RPMI7951 (cell line): ENCODE measurements at regions not wholly inside any gene's neighbourhood (a gene's known extent, or its start where the extent isn't known, plus 50 kb on each side); places are given as distances from the start of the nearest gene placed in this dataset.
"Not testable (repeated sequence)": the region's sequence is repeated elsewhere in the genome, so short reads cannot be mapped to it uniquely, and the experiment has no call there.

Experiments
- DNase-seq: peaks from one replicate; pipeline ENCODE4 v3.0.0-alpha.2; 2012; ENCODE audit warnings: low read depth

DNA sequence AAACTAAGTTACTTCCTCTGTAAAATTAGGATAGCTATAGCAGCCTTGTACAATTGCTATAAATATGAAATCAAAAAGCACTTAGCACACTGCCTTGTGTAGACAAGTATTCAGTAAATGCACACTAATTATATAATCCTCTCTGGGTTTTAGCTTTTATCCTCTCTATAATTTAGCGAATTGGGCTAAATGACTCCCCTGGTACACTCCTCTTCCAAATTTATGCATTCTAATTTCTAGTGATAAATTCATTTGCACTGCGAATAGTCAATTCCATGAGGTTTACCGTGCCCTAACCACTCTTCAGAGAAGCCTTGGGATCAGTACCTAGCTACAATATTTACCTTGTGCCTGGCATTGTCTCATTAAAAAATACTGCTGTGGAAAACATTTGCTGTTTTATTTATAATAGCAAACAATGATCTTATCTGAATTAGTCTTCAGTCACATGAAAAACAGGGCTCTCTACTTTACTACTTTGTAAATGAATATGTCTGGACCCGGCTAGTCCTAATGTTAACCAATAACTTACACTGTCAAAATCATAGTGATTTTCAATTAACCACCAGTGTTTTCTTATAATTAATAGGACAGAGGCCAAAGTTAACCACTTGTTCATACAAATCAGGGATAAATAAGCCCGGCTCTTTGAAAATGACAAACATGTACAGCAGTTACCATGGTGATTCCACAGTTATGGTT lies 577.9 kb downstream of the IPMK start:
- no peak for DNase-seq

DNA sequence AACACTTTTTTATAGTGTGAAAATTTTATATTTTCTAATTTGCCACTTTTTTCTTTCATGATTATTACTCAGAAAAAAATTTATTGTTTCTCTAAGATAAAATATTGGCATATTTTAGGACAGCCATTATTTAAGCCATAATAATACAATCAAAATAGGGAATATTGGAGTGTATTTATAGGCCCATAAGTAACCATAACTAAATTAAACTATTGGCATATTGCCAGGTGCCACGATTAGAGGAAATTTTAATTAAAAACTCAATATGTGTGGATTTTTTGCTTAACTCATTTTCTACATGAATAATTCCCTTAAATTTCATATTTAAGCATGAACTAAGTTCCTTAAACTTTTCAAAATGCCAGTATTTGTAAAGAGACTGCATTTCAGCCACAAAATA lies 587.8 kb downstream of the IPMK start:
- no peak for DNase-seq

- DNase-seq: no peak
These were observed 592.6 kb downstream of the IPMK start for GRCh38 chr10:57675125-57675524.

GRCh38 chr10:57673446-57673960 lies 594.2 kb downstream of the IPMK start:
- DNase-seq: no peak

- no peak for DNase-seq
These were observed 602.9 kb downstream of the IPMK start for GRCh38 chr10:57664815-57665214.

- DNase-seq: no peak
These were observed 604.3 kb downstream of the IPMK start for GRCh38 chr10:57663401-57663800.

GRCh38 chr10:57661206-57661605 lies 606.5 kb downstream of the IPMK start:
- DNase-seq: no peak

- peak; percentile 34 for DNase-seq
These were observed 610.4 kb downstream of the IPMK start for GRCh38 chr10:57657164-57657765.

DNA sequence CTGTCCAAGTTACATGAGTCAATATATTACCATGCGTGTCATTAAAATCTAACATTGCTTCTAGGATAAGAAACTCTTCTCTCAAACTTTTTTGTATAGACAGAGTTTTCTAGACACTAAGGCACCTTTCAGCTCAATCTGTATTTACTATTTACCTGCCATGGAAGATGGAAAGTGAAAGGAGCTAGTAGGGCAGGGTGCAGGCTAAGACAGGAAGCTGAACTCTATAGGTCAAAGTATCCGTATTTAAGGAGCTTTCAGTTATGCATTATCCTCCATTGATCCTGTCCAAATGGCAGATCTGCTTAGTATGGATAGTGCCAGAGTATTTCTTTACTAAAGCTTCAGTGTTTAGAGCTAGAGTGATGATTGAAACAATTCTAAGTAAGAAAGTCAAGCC lies 612.8 kb downstream of the IPMK start:
- DNase-seq: no peak

DNA sequence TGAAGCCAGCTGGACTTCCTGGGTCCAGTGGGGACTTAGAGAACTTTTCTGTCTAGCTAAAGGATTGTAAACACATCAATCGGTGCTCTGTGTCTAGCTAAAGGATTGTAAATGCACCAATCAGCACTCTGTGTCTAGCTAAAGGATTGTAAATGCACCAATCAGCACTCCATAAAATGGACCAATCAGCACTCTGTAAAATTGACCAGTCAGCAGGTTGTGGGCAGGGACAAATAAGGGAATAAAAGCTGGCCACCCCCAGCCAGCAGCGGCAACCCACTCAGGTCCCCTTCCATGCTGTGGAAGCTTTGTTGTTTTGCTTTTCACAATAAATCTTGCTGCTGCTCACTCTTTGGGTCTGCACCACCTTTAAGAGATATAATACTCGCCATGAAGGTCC lies 622.6 kb downstream of the IPMK start:
- not testable (repeated sequence) for DNase-seq

GRCh38 chr10:57638411-57638810 lies 629.3 kb downstream of the IPMK start:
- no peak for DNase-seq

- no peak for DNase-seq
These were observed 639.0 kb downstream of the IPMK start for GRCh38 chr10:57628592-57629284.

GRCh38 chr10:57627642-57628178 lies 640.0 kb downstream of the IPMK start:
- DNase-seq: no peak

GRCh38 chr10:57624856-57625592 lies 642.7 kb downstream of the IPMK start:
- no peak for DNase-seq

- no peak for DNase-seq
These were observed 643.6 kb downstream of the IPMK start for GRCh38 chr10:57624066-57624465.

- DNase-seq: no peak
These were observed 646.2 kb downstream of the IPMK start for GRCh38 chr10:57621466-57621865.

DNA sequence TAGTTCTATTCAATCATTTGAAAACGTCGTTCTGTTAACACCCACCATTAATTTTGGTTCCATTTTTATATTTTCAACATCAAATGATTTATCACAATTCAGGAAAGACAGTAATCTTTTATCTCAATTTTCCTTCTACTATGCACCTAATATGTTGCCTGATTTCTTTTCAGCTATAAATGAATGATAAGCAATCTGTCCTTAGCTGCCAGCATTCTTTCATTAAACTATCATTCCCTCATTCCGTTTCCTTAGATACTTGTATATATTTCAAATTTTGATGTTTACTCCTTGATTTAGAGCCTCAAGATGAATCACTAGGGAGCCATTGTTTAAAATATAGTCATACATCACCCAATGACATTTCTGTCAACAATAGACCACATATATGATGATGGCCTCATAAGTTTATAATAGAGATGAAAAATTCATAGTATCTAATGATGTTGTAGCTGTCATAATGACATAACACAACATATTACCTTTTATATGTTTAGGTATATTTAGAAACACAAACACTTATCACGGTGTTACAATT lies 661.7 kb downstream of the IPMK start:
- DNase-seq: no peak

DNA sequence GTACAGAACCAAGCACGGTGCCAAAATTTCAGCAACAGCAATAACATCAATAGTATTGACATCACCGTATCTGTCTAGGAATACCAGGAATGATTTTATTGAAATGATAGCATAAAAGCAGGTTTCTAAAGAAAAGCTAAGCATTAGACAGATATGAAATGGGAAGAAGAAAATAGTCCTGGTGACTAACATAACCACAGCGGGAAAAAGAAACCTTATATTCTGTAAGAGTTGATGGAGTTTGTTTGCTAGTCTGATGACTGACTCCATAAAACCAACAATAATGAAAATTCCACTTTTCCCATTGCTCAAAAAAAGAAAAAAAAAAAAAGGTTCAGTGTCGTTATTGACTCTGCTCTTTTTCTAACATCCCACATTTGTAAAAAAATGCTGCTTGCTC lies 668.3 kb downstream of the IPMK start:
- no peak for DNase-seq

- DNase-seq: no peak
These were observed 673.6 kb downstream of the IPMK start for GRCh38 chr10:57593983-57594573.

DNA sequence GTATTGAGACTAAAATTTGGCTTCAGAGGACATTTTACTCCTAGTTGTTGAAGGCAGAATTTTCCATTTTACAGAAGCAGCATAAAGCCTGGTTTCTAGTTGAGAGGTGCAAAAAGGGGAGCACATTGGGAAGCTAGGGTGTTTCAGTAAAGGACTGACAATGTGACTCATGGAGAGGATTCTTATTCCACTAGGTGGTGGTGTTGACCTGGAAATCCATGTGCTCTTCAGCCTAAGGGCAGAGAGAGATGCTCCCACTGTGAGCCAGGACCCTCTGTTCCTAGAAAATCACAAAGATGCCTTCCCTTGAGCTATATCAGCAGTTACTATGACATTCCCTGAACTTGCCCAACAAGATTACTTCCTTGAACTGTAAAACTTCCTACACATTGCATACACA lies 687.8 kb downstream of the IPMK start:
- DNase-seq: peak; percentile 14

DNA sequence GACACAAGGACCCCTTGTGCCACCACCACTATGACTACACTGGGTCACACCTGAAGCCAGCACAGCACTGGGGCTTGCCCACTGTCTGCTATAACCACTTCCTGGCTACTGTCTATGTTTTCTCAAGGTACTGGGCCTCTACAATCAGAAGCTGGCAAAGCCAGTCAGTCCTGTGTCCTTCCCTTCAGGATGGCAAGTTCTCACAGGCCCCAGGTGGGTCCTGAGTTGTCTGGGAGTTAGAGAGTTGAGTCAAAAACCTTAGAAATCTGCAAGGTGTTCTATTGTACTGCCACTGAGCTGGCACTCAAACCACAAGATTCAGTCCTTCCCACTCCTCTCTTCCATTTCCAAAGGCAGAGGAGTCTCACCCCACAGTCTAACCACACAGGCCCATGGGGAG lies 705.5 kb downstream of the IPMK start:
- DNase-seq: no peak
